ENCODE measurements at regions not wholly inside any gene's neighbourhood (a gene's known extent, or its start where the extent isn't known, plus 50 kb on each side); places are given as distances from the start of the nearest gene placed in this dataset.

GRCh38 chr1:173302890-173303829 is 96.0 kb upstream of the TNFSF4 start:
- no peaks in the 10 kb centered on the region for H3K27me3 ChIP-seq (ENCODE audit: control insufficient read depth, insufficient read depth, low read length)
- H3K36me3 ChIP-seq (ENCODE audit: control insufficient read depth, insufficient read depth, low read length), result no peaks in the 10 kb centered on the region
- TF ChIP-seq, protein P1, sequence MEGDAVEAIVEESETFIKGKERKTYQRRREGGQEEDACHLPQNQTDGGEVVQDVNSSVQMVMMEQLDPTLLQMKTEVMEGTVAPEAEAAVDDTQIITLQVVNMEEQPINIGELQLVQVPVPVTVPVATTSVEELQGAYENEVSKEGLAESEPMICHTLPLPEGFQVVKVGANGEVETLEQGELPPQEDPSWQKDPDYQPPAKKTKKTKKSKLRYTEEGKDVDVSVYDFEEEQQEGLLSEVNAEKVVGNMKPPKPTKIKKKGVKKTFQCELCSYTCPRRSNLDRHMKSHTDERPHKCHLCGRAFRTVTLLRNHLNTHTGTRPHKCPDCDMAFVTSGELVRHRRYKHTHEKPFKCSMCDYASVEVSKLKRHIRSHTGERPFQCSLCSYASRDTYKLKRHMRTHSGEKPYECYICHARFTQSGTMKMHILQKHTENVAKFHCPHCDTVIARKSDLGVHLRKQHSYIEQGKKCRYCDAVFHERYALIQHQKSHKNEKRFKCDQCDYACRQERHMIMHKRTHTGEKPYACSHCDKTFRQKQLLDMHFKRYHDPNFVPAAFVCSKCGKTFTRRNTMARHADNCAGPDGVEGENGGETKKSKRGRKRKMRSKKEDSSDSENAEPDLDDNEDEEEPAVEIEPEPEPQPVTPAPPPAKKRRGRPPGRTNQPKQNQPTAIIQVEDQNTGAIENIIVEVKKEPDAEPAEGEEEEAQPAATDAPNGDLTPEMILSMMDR (IDR thresholded peaks at IDR 0.05; ENCODE audit: insufficient read depth, low read length, poor library complexity, severe bottlenecking), result no peak
- no peak for DNase-seq (ENCODE audit: low read depth)
- no peak overlapping the region for H3K4me3 ChIP-seq (ENCODE audit: low read depth, low read length)

DNA sequence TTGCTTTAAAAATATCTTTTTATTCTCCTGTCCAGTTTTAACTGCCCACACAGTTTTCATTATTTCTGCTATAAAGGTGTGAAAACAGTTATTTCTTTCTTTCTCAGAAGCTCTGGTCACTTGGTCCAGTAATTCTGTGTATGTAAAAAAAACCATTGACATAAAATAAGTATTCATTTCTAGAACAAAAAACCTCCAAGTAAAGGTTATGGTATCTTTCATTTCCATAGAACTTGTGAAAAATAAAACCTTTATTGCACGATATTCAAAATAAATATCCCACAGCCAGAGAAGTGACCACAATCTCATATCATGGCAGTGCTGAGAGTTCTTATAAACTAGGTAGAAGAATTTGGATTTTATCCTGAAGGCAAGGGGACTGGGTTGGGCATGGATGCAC is 96.9 kb upstream of the TNFSF4 start:
- Histone ChIP-seq H3K27me3 (ENCODE audit: control insufficient read depth, insufficient read depth, low read length) (no peaks in the 10 kb centered on the region), H3K36me3 (ENCODE audit: control insufficient read depth, insufficient read depth, low read length) (no peaks in the 10 kb centered on the region), H3K4me3 (ENCODE audit: low read depth, low read length) (no peak overlapping the region)
- TF ChIP-seq, protein P1 (IDR thresholded peaks at IDR 0.05; ENCODE audit: insufficient read depth, low read length, poor library complexity, severe bottlenecking), result no peak
- DNase-seq (ENCODE audit: low read depth), result no peak

DNA sequence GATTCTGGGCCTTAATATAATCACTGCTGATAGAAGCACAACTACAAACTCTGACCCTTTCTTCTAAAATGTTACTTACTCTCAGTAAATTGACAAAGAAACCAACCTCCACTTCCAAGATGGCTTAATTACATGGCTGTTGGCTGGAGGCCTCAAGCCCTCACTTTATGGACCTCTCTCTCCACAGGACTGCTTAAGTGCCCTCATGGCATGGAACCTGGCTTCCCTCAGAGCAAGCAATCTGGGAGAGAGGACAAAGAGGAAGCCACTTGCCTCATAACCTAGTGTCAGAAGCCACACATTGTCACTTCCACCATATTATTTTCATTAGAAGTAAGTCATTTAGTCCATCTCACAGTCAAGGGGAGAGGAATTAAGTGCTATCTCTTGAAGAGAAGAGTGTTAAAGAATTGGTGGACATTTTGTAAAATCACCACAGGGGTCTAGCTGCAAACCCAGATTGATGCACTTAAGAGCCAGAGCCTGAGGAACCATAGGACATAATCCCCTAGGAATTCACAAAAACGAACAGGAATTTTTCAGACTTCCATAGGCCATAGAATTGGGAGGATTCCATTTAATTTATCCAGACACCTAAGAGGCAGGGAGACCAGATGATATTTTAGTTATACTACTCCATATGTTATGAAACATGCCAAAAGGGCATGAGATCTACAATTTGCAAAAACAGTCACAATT is 97.5 kb upstream of the TNFSF4 start:
- no peak for DNase-seq (ENCODE audit: low read depth)
- no peaks in the 10 kb centered on the region for H3K36me3 ChIP-seq (ENCODE audit: control insufficient read depth, insufficient read depth, low read length)
- no peaks in the 10 kb centered on the region for H3K27me3 ChIP-seq (ENCODE audit: control insufficient read depth, insufficient read depth, low read length)
- H3K4me3 ChIP-seq (ENCODE audit: low read depth, low read length), result no peak overlapping the region
- TF ChIP-seq, protein P1 (IDR thresholded peaks at IDR 0.05; ENCODE audit: insufficient read depth, low read length, poor library complexity, severe bottlenecking), result no peak

DNA sequence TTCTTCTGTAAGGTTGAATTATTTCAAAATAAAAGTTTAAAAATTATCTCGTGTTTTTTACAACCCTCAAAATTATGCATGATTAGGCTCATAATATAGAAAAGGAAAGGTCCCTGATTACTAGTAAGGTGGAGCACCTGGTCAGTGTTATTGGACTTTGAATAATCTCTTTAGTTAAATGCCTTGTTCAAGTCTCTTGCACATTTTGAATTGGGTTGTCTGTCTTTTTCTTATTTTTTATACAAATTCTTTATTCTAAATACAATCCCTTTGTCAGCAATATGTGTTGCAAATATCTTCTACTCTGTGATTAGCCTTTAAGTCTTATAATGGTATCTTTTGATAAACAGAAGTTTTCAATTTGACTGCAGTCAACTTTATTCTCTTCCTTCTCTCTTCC is 100.7 kb upstream of the TNFSF4 start:
- Histone ChIP-seq H3K36me3 (ENCODE audit: control insufficient read depth, insufficient read depth, low read length) (no peaks in the 10 kb centered on the region), H3K27me3 (ENCODE audit: control insufficient read depth, insufficient read depth, low read length) (no peaks in the 10 kb centered on the region), H3K4me3 (ENCODE audit: low read depth, low read length) (no peak overlapping the region)
- DNase-seq (ENCODE audit: low read depth), result no peak
- TF ChIP-seq, protein P1 (IDR thresholded peaks at IDR 0.05; ENCODE audit: insufficient read depth, low read length, poor library complexity, severe bottlenecking), result no peak

GRCh38 chr1:173314656-173315055 is 107.5 kb upstream of the TNFSF4 start:
- Histone ChIP-seq H3K4me3 (ENCODE audit: low read depth, low read length) (no peak overlapping the region), H3K36me3 (ENCODE audit: control insufficient read depth, insufficient read depth, low read length) (no peaks in the 10 kb centered on the region), H3K27me3 (ENCODE audit: control insufficient read depth, insufficient read depth, low read length) (no peaks in the 10 kb centered on the region)
- no peak for DNase-seq (ENCODE audit: low read depth)
- TF ChIP-seq, protein P1 (IDR thresholded peaks at IDR 0.05; ENCODE audit: insufficient read depth, low read length, poor library complexity, severe bottlenecking), result no peak

All from kidney epithelial cell (primary cell).